ENCODE measurements at regions not wholly inside any gene's neighbourhood (a gene's known extent, or its start where the extent isn't known, plus 50 kb on each side); places are given as distances from the start of the nearest gene placed in this dataset.

GRCh38 chr5:74386571-74387334, 253.8 kb downstream of the ENC1 start:
- no peak for TF ChIP-seq CTCF (conservative IDR thresholded peaks at IDR 0.05; ENCODE audit: low read length)
- TF ChIP-seq EZH2phosphoT487 (IDR thresholded peaks at IDR 0.05; ENCODE audit: borderline replicate concordance): no peak

Measured in Loucy (cell line).